Renal cortical epithelial cell (primary cell): ENCODE measurements at regions not wholly inside any gene's neighbourhood (a gene's known extent, or its start where the extent isn't known, plus 50 kb on each side); places are given as distances from the start of the nearest gene placed in this dataset.

Experiments used
- DNase-seq: peaks from one replicate; pipeline ENCODE4 v3.0.0-alpha.2; 2011; ENCODE audit warnings: low read depth

DNA sequence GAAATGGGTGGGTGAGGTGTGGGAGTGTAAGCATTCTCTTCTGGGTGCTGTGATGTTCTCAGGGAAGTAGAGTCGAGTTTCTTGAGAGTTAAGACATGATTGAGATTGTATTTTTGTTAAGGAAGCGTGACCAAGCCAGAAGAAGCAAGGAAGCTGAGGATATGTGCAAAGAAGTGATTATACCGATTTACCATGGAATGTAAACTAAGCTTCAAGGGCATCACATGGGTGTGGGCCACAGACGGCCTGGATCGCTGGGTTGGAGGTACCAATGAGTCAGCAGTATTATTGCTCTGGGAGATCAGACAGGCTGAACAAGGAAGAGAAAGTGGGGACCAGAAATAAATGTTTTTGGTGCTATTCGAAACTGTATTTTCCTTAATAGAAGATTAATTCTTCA, 184.1 kb upstream of the GMDS start:
- peak; percentile 51 for DNase-seq

DNA sequence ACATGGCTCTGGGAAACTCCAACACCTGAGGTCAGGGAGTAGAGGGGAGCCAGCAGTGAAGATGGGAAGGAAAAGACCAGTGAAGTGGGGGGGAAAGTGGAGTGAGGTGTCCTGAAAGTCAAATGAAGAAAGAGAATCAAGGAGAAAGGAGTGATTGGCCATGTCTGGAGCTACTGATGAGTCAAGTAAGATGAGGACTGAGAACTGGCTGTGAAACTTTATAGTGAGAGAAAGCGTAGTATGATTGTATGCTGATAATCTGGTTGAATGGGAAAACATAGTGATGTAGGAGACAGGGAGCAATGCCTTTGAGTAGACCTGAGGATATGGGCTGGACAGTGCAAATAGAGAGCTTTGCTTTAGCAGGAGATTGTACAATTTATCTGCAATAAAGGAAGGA, 183.6 kb upstream of the GMDS start:
- DNase-seq: no peak

DNA sequence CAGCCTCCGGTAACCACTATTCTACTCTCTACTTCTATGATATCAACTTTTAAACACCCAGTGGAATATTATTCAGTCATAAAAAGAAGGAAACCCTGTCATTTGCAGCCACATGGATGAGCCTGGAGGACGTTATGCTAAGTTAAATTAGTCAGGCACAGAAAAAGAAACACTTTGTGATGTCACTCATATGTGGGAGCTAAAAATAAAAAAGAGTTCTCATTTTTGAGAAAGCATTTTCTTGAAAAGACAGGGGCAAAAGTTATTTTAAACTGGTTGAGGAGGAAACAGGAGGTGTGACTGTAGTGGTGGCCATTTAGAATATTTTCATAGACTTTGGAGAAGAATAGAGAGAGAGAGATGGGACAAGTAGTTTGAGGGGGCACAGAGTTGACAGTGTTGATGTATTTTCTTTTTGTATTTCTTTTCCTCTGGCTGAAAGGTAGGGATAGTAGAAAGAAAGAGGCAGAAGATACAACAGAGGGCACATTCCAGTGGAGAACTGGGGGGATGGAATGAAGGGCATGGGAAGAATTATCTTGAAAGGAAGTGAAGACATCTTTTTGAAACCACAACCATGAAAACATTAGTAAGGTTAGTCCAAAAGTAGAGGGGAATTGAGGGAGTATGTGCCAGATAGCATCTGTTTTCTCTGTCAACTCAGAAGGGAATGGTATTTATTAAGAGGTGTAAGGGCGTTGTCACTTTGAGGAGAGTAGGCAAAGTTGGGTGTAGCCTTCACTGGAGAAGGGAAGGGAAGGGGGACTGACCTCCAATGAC, 181.3 kb upstream of the GMDS start:
- DNase-seq: no peak

DNA sequence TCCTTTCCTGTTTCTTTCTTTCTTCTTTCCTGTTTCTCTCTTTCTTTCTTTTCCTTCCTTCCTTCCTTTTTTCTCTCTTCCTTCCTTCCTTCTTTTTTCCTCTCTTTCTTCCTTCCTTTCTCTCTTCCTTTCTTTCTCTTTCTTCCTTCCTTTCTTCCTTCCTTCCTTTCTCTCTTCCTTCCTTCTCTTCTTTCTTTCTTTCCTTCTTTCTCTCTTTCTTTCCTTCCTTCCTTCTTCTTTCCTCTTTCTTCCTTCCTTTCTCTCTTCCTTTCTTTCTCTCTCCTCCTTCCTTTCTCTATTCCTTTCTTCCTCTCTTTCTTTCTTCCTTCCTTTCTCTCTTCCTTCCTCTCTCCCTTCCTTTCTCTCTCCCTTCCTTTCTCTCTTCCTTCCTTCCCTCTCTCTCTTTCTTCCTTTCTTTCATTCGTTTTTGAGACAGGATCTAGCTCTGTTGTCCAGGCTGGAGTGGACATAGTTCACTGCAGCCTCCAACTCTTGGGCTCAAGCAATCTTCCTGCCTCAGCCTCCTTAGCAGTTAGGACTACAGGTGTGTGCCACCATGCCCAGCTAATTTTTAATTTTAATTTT, 170.8 kb upstream of the GMDS start:
- DNase-seq: no peak

DNA sequence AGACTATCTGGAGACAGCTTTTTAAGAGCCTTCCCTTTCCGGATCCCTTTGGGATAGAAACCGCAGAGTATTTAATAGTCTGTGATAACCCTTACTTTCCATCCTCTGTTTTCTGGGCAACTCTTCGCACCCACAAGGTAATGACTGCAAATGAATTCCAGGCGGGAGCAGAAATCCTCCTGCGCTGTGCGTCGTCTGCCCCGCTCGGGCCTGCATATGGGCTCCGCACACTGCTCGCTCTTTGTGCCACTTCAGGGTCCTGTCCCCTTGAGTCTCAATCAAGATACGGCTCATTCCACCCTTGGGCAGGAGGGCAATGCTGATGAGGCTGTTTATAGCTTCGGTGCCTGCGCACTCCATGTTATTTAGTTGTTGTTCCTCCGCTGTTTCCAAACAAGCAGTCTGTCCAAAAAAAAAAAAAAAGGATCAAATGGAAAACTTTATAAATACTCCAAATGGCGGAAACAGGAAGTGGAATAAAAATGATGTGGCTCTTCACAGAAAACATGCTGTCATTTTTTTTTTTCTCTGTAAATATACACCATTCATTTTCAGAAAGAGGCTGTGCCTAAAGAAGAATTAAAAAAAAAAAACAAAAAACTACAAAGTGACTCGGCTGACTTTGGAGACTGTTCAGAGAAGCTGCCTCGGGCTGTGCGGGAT, 169.6 kb upstream of the GMDS start:
- DNase-seq: no peak

DNA sequence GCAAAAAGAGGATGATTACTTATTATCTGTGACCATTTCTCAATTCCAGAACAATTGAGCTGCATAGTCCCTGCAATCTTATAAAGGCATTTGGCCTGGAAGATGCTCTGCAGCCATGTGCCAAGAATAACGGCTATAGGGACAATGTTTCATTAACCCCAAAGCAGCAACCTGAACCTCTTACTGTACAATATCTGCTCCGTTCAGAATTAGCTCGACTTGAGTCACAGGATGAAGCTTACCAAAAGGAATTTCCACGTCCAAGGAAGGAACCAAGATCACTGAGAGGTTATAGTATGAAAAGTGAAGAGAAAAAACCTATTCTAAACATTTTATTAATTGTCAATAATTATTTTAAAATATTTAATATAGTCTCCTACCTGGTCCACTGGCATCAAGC, 167.3 kb upstream of the GMDS start:
- peak; percentile 30 for DNase-seq

DNA sequence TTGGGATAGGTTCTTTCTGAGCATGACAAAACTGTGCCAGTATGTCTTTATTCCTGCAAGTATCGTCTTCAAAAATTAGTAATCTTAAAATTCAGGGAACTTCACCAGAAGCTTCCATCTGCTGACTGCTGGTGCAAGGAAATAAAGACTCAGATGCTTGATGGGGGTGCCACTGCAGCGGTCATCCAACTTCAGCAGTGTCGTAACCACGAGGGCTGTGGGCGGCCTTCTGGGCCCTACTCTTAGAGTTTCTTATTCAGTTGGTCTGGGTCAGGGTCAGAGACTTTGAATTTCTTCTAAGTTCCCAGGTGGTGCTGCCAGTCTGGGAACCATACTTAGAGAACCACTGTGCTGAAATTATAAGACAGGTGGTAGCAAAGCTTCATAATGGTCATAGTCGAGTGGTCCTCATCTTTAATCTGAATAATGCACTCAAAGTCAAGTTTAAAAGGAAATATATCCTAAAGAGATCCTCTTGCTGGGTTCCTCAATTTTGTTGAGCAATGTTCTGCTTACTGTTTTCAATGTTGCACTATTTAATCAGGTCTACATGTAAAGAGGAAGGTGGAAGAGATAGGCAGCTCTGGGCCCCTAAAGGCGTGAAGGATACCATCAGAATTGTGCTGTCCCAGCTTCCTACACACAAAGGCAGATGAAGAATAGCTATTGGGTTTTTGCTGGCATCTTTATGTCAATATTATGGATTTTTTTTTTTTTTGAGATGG, 165.4 kb upstream of the GMDS start:
- DNase-seq: no peak

DNA sequence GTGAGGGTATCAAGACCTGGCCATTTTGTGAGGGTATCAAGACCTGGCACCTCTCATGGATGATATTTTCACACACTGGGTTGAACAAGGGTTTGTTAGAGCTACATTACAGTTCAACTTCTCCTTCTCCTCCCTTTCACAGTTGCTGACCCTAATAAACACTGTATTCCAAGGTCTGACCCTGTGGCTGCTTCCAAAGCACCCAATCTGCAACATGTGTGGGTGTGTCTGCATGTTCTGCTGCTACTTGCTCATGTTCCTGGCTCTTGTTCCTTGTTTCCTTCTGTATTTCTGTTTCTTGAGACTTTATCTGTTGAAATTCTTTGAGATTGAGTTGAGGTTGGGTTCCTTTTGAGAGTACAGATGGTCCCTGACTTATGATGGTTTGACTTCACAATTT, 162.1 kb upstream of the GMDS start:
- DNase-seq: no peak

DNA sequence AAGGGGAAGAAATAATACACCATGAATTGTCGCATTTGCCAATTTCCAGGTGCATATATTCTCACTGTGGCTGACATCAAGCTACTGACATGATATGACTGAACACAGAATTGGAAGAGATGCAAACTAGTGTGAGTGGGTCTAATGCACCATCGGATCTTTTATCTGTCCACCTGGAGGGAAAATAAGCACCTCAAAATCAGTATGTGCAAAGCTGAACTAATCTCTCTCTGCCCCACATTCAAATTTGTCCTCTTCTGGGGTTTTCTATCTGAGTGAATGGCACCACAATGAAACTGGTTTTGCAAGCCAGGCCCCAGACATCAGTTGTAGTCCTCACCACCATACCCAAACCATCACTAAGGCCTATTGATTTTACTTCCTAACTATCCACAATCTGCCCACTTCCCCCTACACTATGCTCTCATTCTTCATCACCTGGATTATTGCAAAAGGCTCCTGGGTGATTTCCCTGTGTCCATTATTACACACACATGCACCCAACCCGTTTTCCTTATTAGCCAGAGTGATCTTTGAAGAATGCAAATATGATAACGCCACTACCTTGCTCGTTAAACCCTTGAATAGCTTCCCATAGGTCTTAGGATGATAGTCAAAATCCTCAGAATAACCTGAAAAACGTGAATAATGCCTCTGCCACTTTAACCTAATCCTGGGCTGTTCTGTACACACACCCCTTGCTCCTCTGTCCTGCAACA, 159.0 kb upstream of the GMDS start:
- DNase-seq: no peak

DNA sequence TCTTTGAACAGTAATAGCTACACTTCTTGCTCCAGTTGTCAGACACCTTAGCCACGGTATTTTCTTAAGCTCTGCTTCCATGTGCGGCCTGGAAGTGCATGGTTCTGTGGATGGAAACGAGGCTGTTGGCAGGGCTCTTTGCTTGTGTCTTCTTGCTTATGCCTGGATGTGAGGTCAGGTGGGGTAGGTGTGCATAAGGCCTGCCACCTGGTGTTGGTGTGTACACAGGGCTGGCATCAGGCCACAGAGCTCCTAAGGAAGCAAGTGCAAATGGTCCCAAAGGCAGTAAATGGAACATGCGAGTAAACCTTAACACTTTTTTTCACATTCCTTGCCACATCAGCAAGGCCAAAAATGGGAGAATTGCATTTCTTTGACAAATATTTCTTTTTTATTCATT, 158.1 kb upstream of the GMDS start:
- no peak for DNase-seq

DNA sequence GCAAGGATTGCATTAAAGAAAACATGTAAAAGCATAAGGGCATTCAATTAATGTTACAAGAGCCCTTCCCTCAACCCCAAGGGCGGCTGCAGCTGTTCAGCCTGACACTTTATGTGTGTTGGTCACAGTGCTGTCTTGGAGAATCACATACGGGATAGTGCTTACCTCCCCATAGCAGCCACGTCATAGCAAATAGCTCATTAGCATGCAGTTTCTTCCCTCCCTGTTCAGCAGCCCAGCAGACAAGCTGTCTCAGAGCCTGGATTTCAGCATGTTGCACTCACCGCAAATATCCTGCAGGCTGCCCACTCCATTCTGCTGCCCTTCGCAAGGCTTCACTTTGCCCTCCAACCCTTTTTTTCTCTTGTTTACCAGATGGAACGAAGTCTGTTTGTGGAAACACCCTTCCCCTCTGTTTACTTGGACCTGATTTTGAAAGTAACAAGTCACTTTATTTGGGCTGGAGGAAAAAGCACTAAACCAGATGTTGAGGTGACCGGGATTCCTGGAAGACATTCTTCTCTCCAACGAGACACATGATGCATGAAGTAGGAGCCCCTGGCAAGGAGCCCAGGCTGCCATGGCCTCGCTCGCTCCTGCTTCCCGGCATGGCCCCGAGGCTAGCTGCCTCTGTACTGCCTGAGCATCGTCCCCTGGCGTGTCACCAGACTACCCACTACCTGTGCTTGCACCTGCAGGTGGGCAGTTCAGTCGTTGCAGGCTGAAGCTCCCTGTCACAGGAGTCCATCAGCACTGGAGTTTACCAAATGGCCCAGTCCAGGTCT, 151.6 kb upstream of the GMDS start:
- peak; percentile 74 for DNase-seq

DNA sequence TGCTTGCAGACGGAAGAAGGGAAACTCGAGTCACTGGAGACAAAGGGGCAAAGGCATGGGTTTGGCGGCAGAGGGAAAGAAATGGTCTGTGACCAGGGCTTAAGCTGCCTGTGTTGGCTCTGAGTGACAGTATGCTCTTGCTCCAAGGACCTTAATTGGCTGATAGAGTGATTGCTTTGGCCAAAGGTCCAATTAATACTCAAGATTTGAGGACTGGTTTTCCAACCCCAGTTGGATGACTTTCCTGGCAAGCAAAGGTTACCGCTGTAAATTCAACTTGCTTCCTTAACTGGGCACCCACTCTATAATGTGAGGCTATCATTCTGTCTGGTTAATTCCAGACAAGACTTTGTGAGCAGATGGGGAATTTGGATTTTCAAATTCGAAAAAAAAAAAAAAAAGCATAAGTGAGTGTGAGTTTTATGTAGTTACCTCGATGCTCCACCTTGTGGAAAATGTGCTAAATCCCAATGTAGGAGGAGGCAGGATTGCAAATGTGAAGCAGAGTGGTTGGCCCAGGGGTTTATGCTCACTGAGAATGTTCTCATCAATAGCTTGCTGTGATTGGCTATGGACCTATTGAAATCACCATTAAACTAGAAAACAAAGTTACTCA, 150.7 kb upstream of the GMDS start:
- no peak for DNase-seq

DNA sequence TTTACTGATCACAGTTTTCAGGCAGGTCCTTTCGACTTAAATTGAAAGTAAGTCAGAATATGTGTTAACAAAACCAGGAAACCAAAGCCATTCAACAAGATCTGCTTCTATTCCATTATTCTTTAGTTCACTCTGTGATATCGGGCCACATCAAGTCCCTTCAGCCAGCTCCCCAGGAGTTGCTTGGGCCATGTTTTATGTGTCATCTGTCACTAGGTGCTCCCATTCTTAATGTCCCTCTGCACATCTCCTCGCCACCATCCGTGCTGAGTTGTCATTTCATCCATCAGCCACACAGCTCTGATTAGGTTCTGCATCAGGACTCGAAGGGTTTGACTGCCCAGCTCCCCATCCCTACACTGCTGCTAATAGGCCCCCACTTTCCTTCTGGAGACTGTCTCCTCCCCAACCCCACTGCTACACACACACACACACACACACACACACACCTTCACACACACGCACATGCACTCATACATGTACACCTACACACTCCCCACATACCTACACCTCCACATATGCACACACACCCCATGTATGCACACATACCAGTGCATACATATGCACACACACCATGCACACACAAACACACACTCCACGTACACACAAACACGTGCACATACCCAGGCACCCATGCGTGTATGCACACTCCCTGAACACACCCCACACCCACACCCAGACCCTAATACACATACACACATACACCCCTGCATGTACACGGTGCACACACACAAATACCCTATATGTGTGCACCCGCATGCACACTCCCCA, 143.3 kb upstream of the GMDS start:
- DNase-seq: no peak

DNA sequence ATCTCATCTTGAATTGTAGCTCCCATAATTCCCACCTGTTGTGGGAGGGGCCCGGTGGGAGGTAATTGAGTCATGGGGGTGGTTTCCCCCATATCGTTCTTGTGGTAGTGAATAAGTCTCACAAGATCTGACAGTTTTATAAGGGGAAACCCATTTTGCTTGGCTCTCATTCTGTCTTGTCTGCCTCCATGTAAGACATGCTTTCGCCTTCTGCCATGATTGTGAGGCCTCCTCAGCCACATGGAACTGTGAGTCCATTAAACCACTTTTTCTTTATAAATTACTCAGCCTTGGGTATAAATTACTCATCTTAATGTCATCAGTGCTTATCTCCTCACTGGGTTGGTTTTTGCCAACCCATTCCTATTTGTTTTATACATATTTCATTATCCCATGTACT, 142.0 kb upstream of the GMDS start:
- no peak for DNase-seq

DNA sequence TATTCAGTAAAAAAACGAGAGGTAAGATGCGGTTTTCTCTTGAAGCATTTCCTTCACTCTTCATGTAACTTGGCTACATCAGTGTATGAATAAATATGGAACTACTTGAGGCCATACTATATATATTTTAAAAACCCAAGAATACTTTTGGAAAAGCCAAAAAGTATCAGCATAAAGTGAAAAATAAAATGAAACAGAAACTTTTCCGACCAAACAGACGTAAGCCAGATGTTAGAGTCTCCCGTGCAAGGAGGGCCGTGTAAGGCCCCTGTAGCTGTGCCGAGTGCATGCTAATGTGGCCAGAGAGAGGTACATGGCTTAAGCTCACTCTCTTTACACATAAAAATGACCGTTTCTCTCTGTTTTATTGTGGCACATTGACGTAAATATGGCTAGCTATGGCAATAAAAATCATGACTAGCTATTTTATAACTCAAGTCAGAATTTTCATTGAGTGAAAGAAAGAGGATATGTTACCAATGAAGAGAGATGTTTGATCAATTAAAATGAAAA, 140.1 kb upstream of the GMDS start:
- no peak for DNase-seq

DNA sequence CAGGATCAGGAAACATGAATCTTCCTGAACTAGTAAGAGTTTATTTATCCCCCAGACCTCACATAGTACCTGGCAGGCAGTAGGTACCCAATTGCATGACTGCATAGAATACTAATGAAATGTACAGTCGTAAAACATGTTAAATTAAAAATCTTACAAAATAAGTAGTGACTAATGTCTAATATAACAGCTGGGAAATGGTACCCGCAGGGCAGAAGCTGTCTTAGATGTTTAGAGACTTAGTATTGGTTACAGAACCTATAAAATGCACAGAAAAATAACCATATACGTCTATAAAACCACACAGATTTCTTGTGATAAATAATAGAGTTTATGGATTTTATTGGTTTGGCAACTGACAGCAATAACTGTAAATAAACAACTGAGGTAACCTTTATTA, 139.1 kb upstream of the GMDS start:
- no peak for DNase-seq

DNA sequence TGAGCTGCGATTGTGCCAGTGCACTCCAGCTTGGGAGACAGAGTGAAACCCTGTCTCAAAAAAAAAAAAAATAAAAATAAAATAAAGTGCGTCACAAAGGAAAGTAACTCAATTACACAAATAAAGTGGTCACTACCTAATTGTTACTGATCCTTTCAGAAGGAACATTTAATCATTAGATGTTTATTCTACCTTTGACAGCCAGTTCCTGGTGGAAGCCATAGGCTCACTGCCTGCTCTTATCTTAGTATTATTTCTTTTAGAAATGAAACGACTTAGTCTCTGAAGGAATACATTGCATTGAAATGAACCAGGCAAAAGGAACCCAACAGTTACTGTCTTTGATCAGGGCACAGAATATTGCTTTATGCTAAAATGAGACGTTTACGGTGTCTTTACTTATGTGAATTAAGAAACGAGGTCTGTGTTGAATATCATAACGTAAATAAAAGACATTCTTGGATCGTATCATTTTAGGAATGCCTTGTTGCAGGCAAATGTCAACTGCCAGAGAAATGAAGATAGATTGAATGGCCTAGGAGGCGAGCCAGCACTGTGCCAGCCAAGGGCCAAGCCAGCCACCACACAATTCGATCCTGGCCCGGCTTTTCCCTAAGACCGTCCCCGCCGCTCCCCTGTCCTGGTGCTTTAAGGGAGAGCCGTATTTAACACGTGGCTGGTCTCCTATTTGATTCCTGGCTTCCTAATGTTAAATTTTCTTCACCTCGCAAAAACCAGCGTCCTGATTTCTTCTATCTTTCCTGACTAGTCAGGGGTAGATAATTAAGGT, 136.7 kb upstream of the GMDS start:
- no peak for DNase-seq

DNA sequence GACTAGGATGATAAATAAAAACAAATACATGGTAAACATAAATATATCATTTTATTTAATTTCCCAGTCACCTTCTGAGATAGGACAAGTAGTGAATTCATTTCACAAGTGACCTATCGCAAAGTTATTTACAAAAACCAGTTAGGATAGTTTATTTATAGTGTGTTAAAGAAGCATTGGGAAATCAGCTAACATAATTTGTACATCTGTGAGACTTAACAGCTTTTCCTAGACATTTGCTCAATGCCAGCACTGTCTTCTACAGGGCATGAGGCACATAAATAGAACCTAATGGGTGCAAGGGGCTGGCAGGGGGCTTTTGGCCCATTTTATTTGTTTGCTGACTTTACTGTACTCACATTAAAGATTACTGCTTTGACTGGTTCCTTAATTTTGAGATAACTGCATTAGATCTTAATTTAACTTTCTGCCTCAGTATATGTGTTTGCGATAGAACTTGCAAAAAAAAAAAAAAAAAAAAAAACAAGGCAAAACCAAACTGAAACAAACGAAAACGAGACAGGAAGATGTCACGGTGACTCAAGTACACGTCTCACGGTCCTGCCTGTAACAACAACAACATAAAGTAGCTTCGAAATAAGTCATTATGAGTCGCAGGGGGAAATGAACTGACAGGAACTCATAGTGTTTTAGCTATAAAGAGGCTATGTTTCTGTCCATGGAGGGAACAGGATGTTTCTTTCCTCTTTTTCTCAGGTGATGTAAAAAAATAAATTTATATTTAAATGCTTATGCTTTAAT, 133.7 kb upstream of the GMDS start:
- DNase-seq: peak; percentile 79
